Activated naive CD4-positive, alpha-beta T cell treated with anti-CD3 and anti-CD28 coated beads, Interleukin-2, amount 50 U/mL, for 72 hours (primary cell): ENCODE measurements at regions not wholly inside any gene's neighbourhood (a gene's known extent, or its start where the extent isn't known, plus 50 kb on each side); places are given as distances from the start of the nearest gene placed in this dataset.
"Not testable (repeated sequence)": the region's sequence is repeated elsewhere in the genome, so short reads cannot be mapped to it uniquely, and the experiment has no call there.

ENCODE experiments used
- ATAC-seq, 2 donors: fragments of 150-1000 bp; cut with Tn5 transposase; 2 replicates each; pipeline ENCODE4 v1.10.0; 2021; ENCODE audit warnings: mild to moderate bottlenecking in 2 of 2, moderate library complexity in 2 of 2
- DNase-seq, 2 donors: peaks; one replicate each; pipeline ENCODE4 v3.0.0; 2021 to 2022; ENCODE audit warnings: low spot score in 2 of 2
- H3K27ac Mint-ChIP-seq, 2 donors: one replicate each; pipeline ENCODE4 v1.8.0; 2022; ENCODE audit warnings: mild to moderate bottlenecking in 2 of 2, mixed read lengths in 2 of 2
- H3K36me3 Mint-ChIP-seq, 2 donors: one replicate each; pipeline ENCODE4 v1.8.0; 2022; ENCODE audit warnings: mixed read lengths in 2 of 2
- H3K9me3 Mint-ChIP-seq, 2 donors: one replicate each; pipeline ENCODE4 v1.8.0; 2022; ENCODE audit warnings: mixed read lengths in 2 of 2

DNA sequence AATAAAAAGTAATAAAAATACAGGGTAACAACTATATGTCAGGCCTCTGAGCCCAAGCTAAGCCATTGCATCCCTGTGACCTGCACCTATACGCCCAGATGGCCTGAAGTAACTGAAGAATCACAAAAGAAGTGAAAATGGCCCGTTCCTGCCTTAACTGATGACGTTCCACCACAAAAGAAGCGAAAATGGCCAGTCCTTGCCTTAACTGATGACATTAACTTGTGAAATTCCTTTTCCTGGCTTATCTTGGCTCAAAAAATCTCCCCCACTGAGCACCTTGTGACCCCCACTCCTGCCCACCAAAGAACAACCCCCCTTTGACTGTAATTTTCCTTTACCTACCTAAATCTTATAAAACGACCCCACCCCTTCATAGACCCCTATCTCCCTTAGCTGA lies 963.8 kb downstream of the FAM181B start:
- H3K36me3 Mint-ChIP-seq, ATAC-seq, H3K27ac Mint-ChIP-seq, H3K9me3 Mint-ChIP-seq, DNase-seq: not testable (repeated sequence)

DNA sequence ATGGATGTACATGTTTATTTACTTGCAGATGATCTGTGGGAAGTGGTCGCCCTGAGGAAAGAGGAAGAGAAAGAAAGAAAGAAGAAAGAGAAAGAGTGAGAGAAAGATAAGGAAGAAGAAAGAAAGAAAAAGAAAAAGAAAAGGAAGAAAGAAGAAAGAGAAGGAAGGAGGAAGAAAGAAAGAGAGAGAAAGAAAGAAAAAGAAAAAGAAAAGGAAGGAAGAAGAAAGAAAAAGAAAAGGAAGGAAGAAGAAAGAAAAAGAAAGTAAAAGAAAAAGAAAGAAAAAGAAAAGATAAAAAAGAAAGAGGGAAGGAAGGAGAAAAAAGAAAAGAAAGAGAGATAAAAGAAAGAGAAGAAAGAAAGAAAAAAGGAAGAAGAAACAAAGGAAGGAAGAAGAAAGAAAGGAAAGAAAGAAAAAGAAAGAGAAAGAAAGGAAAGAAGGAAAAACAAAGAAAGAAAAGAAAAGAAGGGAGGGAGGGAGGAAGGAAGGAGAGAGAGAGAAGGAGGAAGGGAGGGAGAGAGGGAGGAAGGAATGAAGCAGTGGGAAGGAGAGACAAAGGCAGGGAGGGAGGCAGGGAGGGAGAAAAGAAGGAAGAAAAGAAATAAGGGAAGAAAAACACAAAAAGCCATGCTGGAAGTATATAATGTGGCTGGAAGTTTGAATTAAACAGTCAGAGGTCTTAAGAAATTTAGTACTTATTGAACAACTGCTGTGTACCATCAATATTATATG lies 976.6 kb downstream of the FAM181B start:
- Mint-ChIP-seq H3K9me3 (no peaks in the 10 kb centered on the region), H3K36me3 (no peaks in the 10 kb centered on the region), H3K27ac (no peak overlapping the region)
- ATAC-seq (no peak), DNase-seq (no peak)

GRCh38 chr11:81749245-81749644 lies 984.4 kb downstream of the FAM181B start:
- Mint-ChIP-seq H3K36me3 (no peaks in the 10 kb centered on the region), H3K27ac (no peak overlapping the region), H3K9me3 (no peaks in the 10 kb centered on the region)
- peak; percentile 37 to 80 for ATAC-seq
- DNase-seq, result no peak

DNA sequence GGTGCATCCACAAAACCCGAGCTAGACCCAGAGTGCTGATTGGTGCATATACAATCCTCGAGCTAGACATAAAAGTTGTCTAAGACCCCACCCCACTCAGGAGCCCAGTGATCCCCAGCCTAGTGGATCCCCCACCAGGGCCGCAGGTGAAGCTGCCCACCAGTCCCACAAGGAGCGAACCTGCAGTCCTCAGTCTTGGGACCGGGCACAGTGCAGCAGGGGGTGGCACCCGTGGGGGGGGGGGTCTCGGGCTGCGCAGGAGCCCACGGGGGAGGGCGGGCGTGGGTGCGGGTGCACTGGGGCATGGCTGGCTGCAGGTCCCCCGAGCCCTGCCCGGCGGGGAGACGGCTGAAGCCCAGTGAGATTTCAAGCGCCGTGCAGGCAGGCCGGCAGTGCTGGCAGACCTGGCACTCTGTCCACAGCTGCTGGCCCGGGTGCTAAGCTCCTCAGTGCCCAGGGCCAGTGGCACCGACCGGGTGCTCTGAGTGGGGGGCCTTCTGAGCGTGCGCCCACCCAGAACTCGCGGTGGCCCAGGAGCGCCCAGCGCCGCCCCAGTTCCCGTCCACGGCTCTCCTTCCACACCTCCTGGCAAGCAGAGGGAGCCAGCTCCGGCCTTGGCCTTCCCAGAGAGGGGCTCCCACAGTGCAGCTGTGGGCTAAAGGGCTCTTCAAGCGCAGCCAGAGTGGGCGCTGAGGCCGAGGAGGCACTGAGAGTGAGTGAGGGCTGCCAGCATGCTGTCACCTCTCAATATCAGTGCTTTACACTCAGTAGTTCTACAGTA lies 989.1 kb downstream of the FAM181B start:
- no peak for ATAC-seq
- no peaks in the 10 kb centered on the region for H3K9me3 Mint-ChIP-seq
- DNase-seq, result no peak
- H3K36me3 Mint-ChIP-seq, result no peaks in the 10 kb centered on the region
- H3K27ac Mint-ChIP-seq, result no peak overlapping the region

DNA sequence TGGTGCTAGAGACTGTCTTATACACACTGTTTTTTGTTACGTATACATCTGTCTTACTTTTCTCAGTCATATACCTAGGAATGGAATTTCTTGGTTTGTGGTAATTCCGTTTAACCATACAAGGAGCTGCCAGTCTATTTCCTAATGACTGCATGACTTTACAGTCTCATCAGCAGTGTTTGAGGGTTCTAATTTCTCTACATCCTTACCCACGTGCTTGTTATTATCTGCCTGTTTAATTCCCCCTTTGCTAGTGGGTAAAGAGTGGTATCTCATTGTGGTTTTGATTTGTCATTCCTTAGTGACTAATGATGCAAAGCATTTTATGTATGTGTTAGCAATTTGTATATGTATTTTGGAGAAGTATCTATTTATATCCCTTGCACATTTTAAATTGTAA lies 1008.0 kb downstream of the FAM181B start:
- H3K9me3 Mint-ChIP-seq, result peaks cover 0 to 9% of the 10 kb centered on the region in 2 donors
- ATAC-seq (no peak), DNase-seq (no peak)
- H3K36me3 Mint-ChIP-seq, result peaks cover 0 to 4% of the 10 kb centered on the region in 2 donors
- no peak overlapping the region for H3K27ac Mint-ChIP-seq

DNA sequence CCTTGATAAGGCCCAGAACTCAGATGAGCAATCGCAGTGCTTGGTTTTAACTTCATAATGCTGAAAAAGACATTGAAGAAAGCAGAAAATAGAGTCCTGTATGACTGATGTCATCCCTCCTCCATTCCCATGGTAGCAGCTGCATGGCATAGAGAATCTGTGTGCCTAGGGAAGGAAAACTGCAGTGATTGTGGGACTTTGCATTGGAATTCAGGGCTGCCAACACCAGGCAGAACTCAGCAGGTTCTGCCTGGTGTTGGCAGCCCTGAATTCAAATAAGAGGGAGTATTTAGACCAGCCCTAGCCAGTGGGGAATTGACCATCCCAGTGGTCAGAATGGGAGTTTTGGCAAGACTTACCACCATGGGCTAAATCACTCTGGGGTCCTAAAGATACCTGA lies 1016.0 kb downstream of the FAM181B start:
- DNase-seq (no peak), ATAC-seq (no peak)
- Mint-ChIP-seq H3K36me3 (no peaks in the 10 kb centered on the region), H3K27ac (no peak overlapping the region), H3K9me3 (no peaks in the 10 kb centered on the region)

DNA sequence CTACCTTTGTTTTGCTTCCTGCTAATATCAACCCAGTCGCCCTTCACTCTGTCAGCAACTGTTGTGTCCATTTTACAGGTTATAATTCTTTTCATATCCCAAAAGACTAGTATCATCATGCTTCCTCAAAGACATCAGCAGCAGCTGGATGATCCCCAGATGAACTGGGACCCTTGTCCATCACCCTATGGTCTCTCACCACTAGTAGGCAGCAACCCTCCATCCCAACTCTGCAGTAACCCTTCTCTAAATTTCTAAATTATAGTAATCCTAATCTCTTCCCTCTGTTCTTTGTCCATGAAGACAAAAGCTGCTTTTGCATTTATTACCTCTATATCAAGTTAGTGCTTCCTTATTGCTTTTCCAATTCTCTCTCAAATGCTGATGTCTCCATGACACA lies 1025.8 kb downstream of the FAM181B start:
- ATAC-seq (no peak), DNase-seq (no peak)
- no peaks in the 10 kb centered on the region for H3K36me3 Mint-ChIP-seq
- no peak overlapping the region for H3K27ac Mint-ChIP-seq
- H3K9me3 Mint-ChIP-seq, result no peaks in the 10 kb centered on the region

- Mint-ChIP-seq H3K9me3 (peaks cover 0 to 8% of the 10 kb centered on the region in 2 donors), H3K36me3 (no peaks in the 10 kb centered on the region), H3K27ac (no peak overlapping the region)
- DNase-seq (no peak), ATAC-seq (no peak)
These were observed 1028.4 kb downstream of the FAM181B start for GRCh38 chr11:81705283-81705682.

GRCh38 chr11:81700076-81700475 lies 1033.6 kb downstream of the FAM181B start:
- Mint-ChIP-seq H3K27ac (no peak overlapping the region), H3K9me3 (peaks cover 18 to 30% of the 10 kb centered on the region in 2 donors)
- ATAC-seq, result no peak

DNA sequence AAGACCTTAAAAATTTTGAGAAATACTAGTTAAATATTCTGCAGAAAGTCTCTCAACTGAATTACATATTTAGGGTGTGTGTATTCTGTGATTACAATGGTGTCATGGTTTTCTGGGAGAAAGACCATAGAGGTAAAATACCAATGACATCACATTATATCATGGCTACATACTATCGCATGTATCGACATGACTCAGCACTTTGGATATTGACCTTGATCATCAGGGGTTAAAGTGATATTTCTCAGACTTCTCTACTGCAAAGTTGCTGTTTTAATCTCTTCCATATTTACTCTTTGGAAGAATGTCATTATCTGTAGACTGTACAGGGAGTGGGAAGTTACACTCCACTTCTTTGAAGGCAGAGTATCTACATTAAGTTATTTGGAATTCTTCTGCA lies 1046.6 kb downstream of the FAM181B start:
- DNase-seq (no peak), ATAC-seq (no peak)
- Mint-ChIP-seq H3K9me3 (no peaks in the 10 kb centered on the region), H3K36me3 (no peaks in the 10 kb centered on the region), H3K27ac (no peak overlapping the region)

More at GRCh38 chr11:81700076-81700475, 1033.6 kb downstream of the FAM181B start:
- peaks cover 0 to 12% of the 10 kb centered on the region in 2 donors for H3K36me3 Mint-ChIP-seq
- no peak for DNase-seq

GRCh38 chr11:81674211-81674610 lies 1059.5 kb downstream of the FAM181B start:
- DNase-seq, result peak in 1 of 2 donors; percentile 3
- ATAC-seq, result peak in 1 of 2 donors; percentile 70
- no peaks in the 10 kb centered on the region for H3K36me3 Mint-ChIP-seq
- H3K9me3 Mint-ChIP-seq, result no peaks in the 10 kb centered on the region
- H3K27ac Mint-ChIP-seq, result no peak overlapping the region

DNA sequence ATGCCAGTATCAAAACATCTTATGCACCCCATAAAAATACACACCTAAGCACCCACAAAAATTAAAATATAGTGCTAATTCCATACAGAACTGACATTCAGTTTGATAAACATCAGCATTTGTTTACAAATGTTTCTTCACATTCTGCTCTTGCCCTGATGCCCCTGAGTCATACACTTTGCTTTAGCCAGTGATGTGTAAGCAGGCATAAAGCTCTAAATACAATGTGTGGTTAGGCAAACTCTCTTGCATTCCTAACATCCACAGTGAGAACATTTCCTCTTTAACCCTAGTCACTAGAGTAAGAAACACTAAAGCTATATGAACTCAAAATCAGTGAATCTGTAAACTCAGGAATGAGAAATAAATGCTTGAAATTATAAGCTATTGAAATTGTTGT lies 1060.7 kb downstream of the FAM181B start:
- ATAC-seq, result no peak
- no peaks in the 10 kb centered on the region for H3K9me3 Mint-ChIP-seq

DNA sequence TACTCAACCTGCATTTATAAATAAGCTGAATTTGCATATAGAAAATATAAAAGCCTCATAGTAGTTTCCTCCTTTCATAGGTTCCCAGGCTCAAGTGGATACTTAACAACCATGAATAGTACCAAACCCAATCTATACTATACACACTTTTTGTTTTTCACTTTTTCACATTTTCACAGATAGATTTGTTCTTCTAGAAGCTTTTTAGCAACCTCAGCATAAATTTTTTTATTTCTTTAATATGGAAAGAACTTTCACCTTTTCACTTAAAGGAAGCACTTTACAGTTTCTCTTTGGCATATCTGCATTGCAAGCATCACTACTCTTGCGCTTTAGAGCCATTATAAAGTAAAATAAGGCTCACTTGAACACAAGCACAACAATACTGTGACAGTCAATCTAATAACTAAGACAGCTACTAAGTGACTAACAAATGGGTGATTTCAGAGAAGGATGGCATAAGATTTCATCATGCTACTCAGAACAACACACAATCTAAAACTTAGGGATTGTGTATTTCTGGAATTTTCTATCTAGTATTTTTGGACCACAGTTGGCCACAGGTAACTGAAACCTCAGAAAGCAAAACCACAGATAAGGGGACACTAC lies 1063.6 kb downstream of the FAM181B start:
- no peak overlapping the region for H3K27ac Mint-ChIP-seq
- no peak for DNase-seq
- H3K36me3 Mint-ChIP-seq, result no peaks in the 10 kb centered on the region
- no peaks in the 10 kb centered on the region for H3K9me3 Mint-ChIP-seq
- ATAC-seq, result no peak

More for the DNA sequence above, 1060.7 kb downstream of the FAM181B start:
- Mint-ChIP-seq H3K36me3 (no peaks in the 10 kb centered on the region), H3K27ac (no peak overlapping the region)
- no peak for DNase-seq

DNA sequence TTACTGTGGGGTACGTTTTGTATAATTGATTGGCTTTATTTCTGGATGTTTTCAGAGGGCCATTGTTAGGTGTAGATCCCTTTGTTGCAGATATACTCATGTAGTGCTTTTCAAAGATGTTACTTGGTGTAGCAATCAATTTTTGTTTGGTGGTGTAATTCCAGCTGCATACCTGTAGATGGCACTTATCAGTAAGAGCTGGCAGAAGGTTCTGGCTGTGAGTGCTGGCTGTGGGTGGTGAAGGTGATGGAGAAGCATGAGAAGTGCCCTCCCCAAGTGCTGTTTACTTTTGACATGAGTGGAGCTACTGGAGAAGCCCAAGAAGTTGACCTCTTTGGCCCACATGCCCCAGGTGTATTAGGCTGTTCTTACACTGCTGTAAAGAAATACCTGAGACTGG lies 1074.9 kb downstream of the FAM181B start:
- DNase-seq, result no peak
- H3K27ac Mint-ChIP-seq, result no peak overlapping the region

GRCh38 chr11:81655351-81655750 lies 1078.3 kb downstream of the FAM181B start:
- Mint-ChIP-seq H3K27ac (no peak overlapping the region), H3K36me3 (no peaks in the 10 kb centered on the region), H3K9me3 (peaks cover 0 to 5% of the 10 kb centered on the region in 2 donors)
- DNase-seq, result no peak
- ATAC-seq, result no peak

More for the DNA sequence above, 1074.9 kb downstream of the FAM181B start:
- peak in 1 of 2 donors; percentile 35 for ATAC-seq
- Mint-ChIP-seq H3K9me3 (peaks cover 0 to 10% of the 10 kb centered on the region in 2 donors), H3K36me3 (no peaks in the 10 kb centered on the region)

DNA sequence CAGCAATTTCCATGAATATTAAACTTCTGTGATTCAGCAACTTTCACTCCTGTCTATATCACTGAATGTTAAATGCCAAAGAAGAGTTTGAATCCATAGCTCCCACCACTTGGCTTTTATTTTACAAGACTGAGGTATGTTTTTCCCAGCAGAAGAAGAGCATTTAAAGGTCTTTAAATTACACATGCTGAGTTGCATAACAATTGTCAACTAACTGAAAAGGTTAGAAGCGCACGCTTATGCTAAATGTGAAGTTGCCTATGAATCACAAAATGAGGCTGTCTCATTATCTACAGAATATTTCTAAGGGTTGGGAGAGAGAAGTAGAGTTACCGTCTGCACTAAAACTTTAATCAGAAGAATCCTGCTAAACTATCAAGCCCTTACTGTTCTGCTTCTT lies 1086.3 kb downstream of the FAM181B start:
- H3K9me3 Mint-ChIP-seq, result no peaks in the 10 kb centered on the region
- no peak overlapping the region for H3K27ac Mint-ChIP-seq
- H3K36me3 Mint-ChIP-seq, result no peaks in the 10 kb centered on the region
- ATAC-seq (no peak), DNase-seq (no peak)

- Mint-ChIP-seq H3K9me3 (no peaks in the 10 kb centered on the region), H3K36me3 (no peaks in the 10 kb centered on the region), H3K27ac (no peak overlapping the region)
- ATAC-seq (peak; percentile 46 to 73), DNase-seq (no peak)
These were observed 1089.3 kb downstream of the FAM181B start for GRCh38 chr11:81644239-81644840.
